Heart left ventricle (tissue), 13 donors: ENCODE measurements at regions not wholly inside any gene's neighbourhood (a gene's known extent, or its start where the extent isn't known, plus 50 kb on each side); places are given as distances from the start of the nearest gene placed in this dataset.
"Not testable (repeated sequence)": the region's sequence is repeated elsewhere in the genome, so short reads cannot be mapped to it uniquely, and the experiment has no call there.

Source experiments
- POLR2A ChIP-seq, 2 donors: fragments of 450-650 bp; IDR thresholded peaks; one replicate each; pipeline ENCODE4 v1.6.1; 2017; ENCODE audit warnings: antibody characterized with exemption in 2 of 2, mild to moderate bottlenecking in 2 of 2, moderate library complexity in 2 of 2
- TF ChIP-seq, protein P1 (sequence below), 12 donors: fragments of 200-600 bp; sonication (generic) in 4 of 12; IDR thresholded peaks; one replicate each; pipeline versions ENCODE4 v1.5.0 to v1.8.0; 2018 to 2022; ENCODE audit warnings: antibody characterized with exemption in 12 of 12, mild to moderate bottlenecking in 5 of 12
- donor health status: ischemic (EF 13 %, LVEDD 7.1; RV severe dilation, severe dysfunction).
- donor health status: DM: no; HTN: yes; CAD: no.
- donor health status: DM: no; HTN: no; CAD: no.
- donor health status: ischemic (EF 25% LVEDD 6.9; RV normal size, moderate dysfunction).
- donor health status: ischemic (EF 25% LVEDD 5.7; RV mildly dilated, moderate dysfunction).
- donor health status: ischemic (EF 35%, LVEDD 5.7; RV mildly dilated, moderate dysfunction).
- donor health status: nonischemic (EF 11% LVEDD 7.7; RV severe dilation, severe dysfunction).
- donor health status: DM: yes; HTN: yes; CAD: no.
- donor health status: PGD.
- donor health status: ischemic (EF 29% LVEDD 5.4; RV normal size, mild dysfunction).
- donor health status: nonischemic (EF 23%, LVEDD 6.1; RV moderate dilation, normal function).

DNA sequence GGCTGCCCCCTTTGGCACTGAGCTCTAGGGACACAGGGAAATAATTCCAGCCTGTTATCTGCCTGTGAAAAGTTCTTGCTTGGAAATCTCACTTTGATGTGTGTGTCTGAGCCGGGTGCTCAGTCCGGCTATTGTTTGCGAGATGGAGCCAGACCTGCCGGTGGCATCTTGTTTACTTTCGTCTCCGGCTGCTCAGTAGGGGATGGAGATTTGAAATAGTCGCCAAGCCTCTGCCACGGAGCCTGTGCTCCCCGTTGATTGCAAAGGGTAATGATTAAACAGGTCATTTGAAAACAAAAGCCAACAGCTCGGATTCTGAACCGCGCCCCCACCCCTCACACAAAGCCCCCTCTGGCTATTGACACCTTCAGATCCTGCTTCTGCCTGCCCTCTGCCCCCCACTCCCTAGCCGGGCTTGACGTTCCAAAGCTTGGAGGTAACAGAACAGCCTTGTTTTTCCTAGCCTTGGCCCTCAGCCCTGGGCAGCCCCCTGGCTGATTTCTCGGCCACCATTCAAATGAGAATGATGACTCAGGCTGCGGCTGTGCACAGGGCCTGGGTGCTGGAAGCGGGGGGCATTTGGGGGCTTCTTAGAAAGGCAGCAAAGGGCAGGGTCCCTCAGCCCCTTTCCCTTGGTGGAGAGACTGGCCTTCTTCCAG lies 70.8 kb upstream of the SPDYE9 start:
- TF ChIP-seq, protein P1, sequence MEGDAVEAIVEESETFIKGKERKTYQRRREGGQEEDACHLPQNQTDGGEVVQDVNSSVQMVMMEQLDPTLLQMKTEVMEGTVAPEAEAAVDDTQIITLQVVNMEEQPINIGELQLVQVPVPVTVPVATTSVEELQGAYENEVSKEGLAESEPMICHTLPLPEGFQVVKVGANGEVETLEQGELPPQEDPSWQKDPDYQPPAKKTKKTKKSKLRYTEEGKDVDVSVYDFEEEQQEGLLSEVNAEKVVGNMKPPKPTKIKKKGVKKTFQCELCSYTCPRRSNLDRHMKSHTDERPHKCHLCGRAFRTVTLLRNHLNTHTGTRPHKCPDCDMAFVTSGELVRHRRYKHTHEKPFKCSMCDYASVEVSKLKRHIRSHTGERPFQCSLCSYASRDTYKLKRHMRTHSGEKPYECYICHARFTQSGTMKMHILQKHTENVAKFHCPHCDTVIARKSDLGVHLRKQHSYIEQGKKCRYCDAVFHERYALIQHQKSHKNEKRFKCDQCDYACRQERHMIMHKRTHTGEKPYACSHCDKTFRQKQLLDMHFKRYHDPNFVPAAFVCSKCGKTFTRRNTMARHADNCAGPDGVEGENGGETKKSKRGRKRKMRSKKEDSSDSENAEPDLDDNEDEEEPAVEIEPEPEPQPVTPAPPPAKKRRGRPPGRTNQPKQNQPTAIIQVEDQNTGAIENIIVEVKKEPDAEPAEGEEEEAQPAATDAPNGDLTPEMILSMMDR (IDR thresholded peaks at IDR 0.05), result not testable (repeated sequence)
- not testable (repeated sequence) for TF ChIP-seq POLR2A (IDR thresholded peaks at IDR 0.05)
